ENCODE measurements at regions not wholly inside any gene's neighbourhood (a gene's known extent, or its start where the extent isn't known, plus 50 kb on each side); places are given as distances from the start of the nearest gene placed in this dataset.

DNA sequence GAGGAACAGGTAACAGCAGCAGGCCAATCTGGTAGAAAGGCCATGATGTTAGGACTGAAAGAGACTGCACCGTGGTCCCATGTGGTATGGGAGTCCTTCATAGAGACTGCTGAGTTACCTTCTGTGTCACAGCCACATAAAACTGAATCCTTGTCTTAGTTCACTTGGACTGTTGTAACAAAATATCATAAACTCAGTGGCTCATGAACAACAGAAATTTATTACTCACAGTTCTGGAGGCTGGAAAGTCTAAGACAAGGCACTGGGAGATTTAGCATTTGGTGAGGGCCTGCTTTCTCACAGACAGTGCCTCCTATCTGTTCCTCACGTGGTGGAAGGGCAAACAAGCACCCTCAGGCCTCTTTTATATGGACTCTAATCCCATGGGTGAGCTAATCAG lies 67.5 kb downstream of the CD2 start:
- ATAC-seq = no peak
- Histone ChIP-seq H3K4me3 (ENCODE audit: low read depth in 2 of 2, low read length in 2 of 2) (no peak overlapping the region), H3K9me3 (ENCODE audit: control insufficient read depth, insufficient read depth, low read depth, low read length) (no peaks in the 10 kb centered on the region), H3K27me3 (ENCODE audit: control insufficient read depth, insufficient read depth, low read length) (no peaks in the 10 kb centered on the region), H3K4me1 (ENCODE audit: control insufficient read depth, insufficient read depth, low read length) (no peaks in the 10 kb centered on the region), H3K36me3 (ENCODE audit: control insufficient read depth, insufficient read depth, low read length) (no peaks in the 10 kb centered on the region), H3K27ac (ENCODE audit: low read length) (no peak overlapping the region)
- ChIA-PET CTCF (no interaction called here), POLR2A (no interaction called here)
- TF ChIP-seq SIN3A (IDR thresholded peaks at IDR 0.05; ENCODE audit: borderline replicate concordance, insufficient read depth, low read depth, low read length) (no peak), TCF7L2 (IDR thresholded peaks at IDR 0.05; ENCODE audit: low read depth, low read length) (no peak), POLR2AphosphoS5 (IDR thresholded peaks at IDR 0.05; ENCODE audit: low read depth, low read length) (no peak)
- TF ChIP-seq, protein P1, sequence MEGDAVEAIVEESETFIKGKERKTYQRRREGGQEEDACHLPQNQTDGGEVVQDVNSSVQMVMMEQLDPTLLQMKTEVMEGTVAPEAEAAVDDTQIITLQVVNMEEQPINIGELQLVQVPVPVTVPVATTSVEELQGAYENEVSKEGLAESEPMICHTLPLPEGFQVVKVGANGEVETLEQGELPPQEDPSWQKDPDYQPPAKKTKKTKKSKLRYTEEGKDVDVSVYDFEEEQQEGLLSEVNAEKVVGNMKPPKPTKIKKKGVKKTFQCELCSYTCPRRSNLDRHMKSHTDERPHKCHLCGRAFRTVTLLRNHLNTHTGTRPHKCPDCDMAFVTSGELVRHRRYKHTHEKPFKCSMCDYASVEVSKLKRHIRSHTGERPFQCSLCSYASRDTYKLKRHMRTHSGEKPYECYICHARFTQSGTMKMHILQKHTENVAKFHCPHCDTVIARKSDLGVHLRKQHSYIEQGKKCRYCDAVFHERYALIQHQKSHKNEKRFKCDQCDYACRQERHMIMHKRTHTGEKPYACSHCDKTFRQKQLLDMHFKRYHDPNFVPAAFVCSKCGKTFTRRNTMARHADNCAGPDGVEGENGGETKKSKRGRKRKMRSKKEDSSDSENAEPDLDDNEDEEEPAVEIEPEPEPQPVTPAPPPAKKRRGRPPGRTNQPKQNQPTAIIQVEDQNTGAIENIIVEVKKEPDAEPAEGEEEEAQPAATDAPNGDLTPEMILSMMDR (IDR thresholded peaks at IDR 0.05) = no peak
- TF ChIP-seq, protein P2, sequence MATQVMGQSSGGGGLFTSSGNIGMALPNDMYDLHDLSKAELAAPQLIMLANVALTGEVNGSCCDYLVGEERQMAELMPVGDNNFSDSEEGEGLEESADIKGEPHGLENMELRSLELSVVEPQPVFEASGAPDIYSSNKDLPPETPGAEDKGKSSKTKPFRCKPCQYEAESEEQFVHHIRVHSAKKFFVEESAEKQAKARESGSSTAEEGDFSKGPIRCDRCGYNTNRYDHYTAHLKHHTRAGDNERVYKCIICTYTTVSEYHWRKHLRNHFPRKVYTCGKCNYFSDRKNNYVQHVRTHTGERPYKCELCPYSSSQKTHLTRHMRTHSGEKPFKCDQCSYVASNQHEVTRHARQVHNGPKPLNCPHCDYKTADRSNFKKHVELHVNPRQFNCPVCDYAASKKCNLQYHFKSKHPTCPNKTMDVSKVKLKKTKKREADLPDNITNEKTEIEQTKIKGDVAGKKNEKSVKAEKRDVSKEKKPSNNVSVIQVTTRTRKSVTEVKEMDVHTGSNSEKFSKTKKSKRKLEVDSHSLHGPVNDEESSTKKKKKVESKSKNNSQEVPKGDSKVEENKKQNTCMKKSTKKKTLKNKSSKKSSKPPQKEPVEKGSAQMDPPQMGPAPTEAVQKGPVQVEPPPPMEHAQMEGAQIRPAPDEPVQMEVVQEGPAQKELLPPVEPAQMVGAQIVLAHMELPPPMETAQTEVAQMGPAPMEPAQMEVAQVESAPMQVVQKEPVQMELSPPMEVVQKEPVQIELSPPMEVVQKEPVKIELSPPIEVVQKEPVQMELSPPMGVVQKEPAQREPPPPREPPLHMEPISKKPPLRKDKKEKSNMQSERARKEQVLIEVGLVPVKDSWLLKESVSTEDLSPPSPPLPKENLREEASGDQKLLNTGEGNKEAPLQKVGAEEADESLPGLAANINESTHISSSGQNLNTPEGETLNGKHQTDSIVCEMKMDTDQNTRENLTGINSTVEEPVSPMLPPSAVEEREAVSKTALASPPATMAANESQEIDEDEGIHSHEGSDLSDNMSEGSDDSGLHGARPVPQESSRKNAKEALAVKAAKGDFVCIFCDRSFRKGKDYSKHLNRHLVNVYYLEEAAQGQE (IDR thresholded peaks at IDR 0.05; ENCODE audit: insufficient read depth in 1 of 2, low read depth in 2 of 2, low read length in 1 of 2) = no peak
- intact Hi-C loops (cut with micrococcal nuclease; ENCODE audit: unreplicated experiment) = no loop called here
- BruUV-seq (replicated peaks) = no TSS peak
- in situ Hi-C loops (cut with HindIII; ENCODE audit: low pct_unique_long_range_greater_than_20kb, low sequenced_read_pairs) = no loop called here
- DNase-seq (ENCODE audit: low read depth, low spot score) = no peak

DNA sequence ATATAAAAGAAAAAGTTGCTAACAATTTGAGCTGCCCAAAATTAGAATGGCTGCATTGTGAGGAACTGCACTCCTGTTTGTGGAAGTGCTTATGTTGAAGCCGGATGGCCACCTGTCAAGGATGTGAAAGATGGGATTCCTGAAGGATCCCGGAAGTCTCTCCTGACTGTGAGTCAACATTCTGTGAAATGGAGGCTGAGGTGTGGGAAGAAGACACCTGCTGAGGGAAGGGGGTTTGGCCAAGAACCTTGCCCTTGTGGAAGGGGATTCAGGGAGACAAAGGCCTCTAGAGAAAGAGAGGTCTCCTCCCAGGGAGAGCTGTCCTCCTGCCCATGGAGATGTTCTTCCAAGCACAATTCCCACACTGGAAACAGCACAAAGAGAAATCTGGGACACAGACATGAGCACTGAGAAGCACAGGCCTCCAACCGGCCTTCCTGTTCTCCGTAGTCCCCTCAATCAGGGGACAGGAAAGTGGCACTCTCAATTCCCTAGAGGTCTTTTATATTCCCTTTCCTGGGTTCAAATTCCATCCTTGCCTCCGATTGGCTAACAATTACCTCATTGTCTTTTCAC lies 70.5 kb downstream of the CD2 start:
- Histone ChIP-seq H3K4me1 (ENCODE audit: control insufficient read depth, insufficient read depth, low read length) (no peaks in the 10 kb centered on the region), H3K36me3 (ENCODE audit: control insufficient read depth, insufficient read depth, low read length) (no peaks in the 10 kb centered on the region), H3K4me3 (ENCODE audit: low read depth in 2 of 2, low read length in 2 of 2) (no peak overlapping the region), H3K9me3 (ENCODE audit: control insufficient read depth, insufficient read depth, low read depth, low read length) (no peaks in the 10 kb centered on the region), H3K27me3 (ENCODE audit: control insufficient read depth, insufficient read depth, low read length) (no peaks in the 10 kb centered on the region), H3K27ac (ENCODE audit: low read length) (no peak overlapping the region)
- in situ Hi-C loops (cut with HindIII; ENCODE audit: low pct_unique_long_range_greater_than_20kb, low sequenced_read_pairs) (no loop called here), intact Hi-C loops (cut with micrococcal nuclease; ENCODE audit: unreplicated experiment) (no loop called here)
- ATAC-seq (no peak), DNase-seq (ENCODE audit: low read depth, low spot score) (no peak)
- ChIA-PET POLR2A (no interaction called here), CTCF (no interaction called here)
- no TSS peak for BruUV-seq (replicated peaks)
- TF ChIP-seq TCF7L2 (IDR thresholded peaks at IDR 0.05; ENCODE audit: low read depth, low read length) (no peak), SIN3A (IDR thresholded peaks at IDR 0.05; ENCODE audit: borderline replicate concordance, insufficient read depth, low read depth, low read length) (no peak), POLR2AphosphoS5 (IDR thresholded peaks at IDR 0.05; ENCODE audit: low read depth, low read length) (no peak)
- TF ChIP-seq, protein P2 (IDR thresholded peaks at IDR 0.05; ENCODE audit: insufficient read depth in 1 of 2, low read depth in 2 of 2, low read length in 1 of 2) = no peak
- TF ChIP-seq, protein P1 (IDR thresholded peaks at IDR 0.05) = no peak

Data from Panc1 (cell line).